ENCODE measurements at regions not wholly inside any gene's neighbourhood (a gene's known extent, or its start where the extent isn't known, plus 50 kb on each side); places are given as distances from the start of the nearest gene placed in this dataset.

GRCh38 chr4:57249083-57249482 is 138.9 kb upstream of the IGFBP7 start:
- TF ChIP-seq, protein P1, sequence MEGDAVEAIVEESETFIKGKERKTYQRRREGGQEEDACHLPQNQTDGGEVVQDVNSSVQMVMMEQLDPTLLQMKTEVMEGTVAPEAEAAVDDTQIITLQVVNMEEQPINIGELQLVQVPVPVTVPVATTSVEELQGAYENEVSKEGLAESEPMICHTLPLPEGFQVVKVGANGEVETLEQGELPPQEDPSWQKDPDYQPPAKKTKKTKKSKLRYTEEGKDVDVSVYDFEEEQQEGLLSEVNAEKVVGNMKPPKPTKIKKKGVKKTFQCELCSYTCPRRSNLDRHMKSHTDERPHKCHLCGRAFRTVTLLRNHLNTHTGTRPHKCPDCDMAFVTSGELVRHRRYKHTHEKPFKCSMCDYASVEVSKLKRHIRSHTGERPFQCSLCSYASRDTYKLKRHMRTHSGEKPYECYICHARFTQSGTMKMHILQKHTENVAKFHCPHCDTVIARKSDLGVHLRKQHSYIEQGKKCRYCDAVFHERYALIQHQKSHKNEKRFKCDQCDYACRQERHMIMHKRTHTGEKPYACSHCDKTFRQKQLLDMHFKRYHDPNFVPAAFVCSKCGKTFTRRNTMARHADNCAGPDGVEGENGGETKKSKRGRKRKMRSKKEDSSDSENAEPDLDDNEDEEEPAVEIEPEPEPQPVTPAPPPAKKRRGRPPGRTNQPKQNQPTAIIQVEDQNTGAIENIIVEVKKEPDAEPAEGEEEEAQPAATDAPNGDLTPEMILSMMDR (IDR thresholded peaks at IDR 0.05) = no peak

GRCh38 chr4:57243076-57243475 is 132.9 kb upstream of the IGFBP7 start:
- no peak for ATAC-seq
- Histone ChIP-seq H3K27me3 (ENCODE audit: insufficient read depth in 3 of 3, low read length in 2 of 3) (no peaks in the 10 kb centered on the region), H3K36me3 (ENCODE audit: insufficient read depth in 1 of 2, low read depth in 1 of 2) (no peaks in the 10 kb centered on the region), H3K9me3 (no peaks in the 10 kb centered on the region), H3K4me3 (no peak overlapping the region), H3K27ac (no peak overlapping the region), H3K4me1 (no peaks in the 10 kb centered on the region)
- intact Hi-C loops (cut with DNase I) = no loop called here
- DNase-seq = no peak
- 27 to 56% (median 30%) methylated on average over 2 of the region's 2 CpGs for WGBS, 3 donors
- TF ChIP-seq, protein P1 (IDR thresholded peaks at IDR 0.05) = no peak

More at GRCh38 chr4:57249083-57249482, 138.9 kb upstream of the IGFBP7 start:
- H3K27me3 ChIP-seq (ENCODE audit: insufficient read depth in 3 of 3, low read length in 2 of 3) = no peaks in the 10 kb centered on the region
- no peaks in the 10 kb centered on the region for H3K36me3 ChIP-seq (ENCODE audit: insufficient read depth in 1 of 2, low read depth in 1 of 2)
- no peak overlapping the region for H3K4me3 ChIP-seq
- no peaks in the 10 kb centered on the region for H3K4me1 ChIP-seq
- H3K9me3 ChIP-seq = no peaks in the 10 kb centered on the region
- no peak for ATAC-seq
- intact Hi-C loops (cut with DNase I) = no loop called here
- DNase-seq = no peak
- H3K27ac ChIP-seq = no peak overlapping the region
- 34 to 56% (median 39%) methylated on average over 1 of the region's 1 CpG for WGBS, 3 donors

GRCh38 chr4:57234252-57234775 is 124.1 kb upstream of the IGFBP7 start:
- no peak overlapping the region for H3K27ac ChIP-seq
- no peak for ATAC-seq
- H3K27me3 ChIP-seq (ENCODE audit: insufficient read depth in 3 of 3, low read length in 2 of 3) = no peaks in the 10 kb centered on the region
- no peak for DNase-seq
- H3K4me1 ChIP-seq = no peaks in the 10 kb centered on the region
- H3K36me3 ChIP-seq (ENCODE audit: insufficient read depth in 1 of 2, low read depth in 1 of 2) = no peaks in the 10 kb centered on the region
- intact Hi-C loops (cut with DNase I) = no loop called here
- WGBS, 3 donors = 71 to 74% (median 73%) methylated on average over 12 of the region's 12 CpGs
- no peaks in the 10 kb centered on the region for H3K9me3 ChIP-seq
- TF ChIP-seq, protein P1 (IDR thresholded peaks at IDR 0.05) = no peak
- no peak overlapping the region for H3K4me3 ChIP-seq

- TF ChIP-seq, protein P1 (IDR thresholded peaks at IDR 0.05) = no peak
- no peaks in the 10 kb centered on the region for H3K27me3 ChIP-seq (ENCODE audit: insufficient read depth in 3 of 3, low read length in 2 of 3)
- no peaks in the 10 kb centered on the region for H3K4me1 ChIP-seq
- no peak overlapping the region for H3K27ac ChIP-seq
- ATAC-seq (no peak), DNase-seq (no peak)
- WGBS, 3 donors = 31 to 56% (median 36%) methylated on average over 4 of the region's 4 CpGs
- no peaks in the 10 kb centered on the region for H3K36me3 ChIP-seq (ENCODE audit: insufficient read depth in 1 of 2, low read depth in 1 of 2)
- intact Hi-C loops (cut with DNase I) = no loop called here
- no peaks in the 10 kb centered on the region for H3K9me3 ChIP-seq
- H3K4me3 ChIP-seq = no peak overlapping the region
Measured at GRCh38 chr4:57233386-57233785, 123.2 kb upstream of the IGFBP7 start.

DNA sequence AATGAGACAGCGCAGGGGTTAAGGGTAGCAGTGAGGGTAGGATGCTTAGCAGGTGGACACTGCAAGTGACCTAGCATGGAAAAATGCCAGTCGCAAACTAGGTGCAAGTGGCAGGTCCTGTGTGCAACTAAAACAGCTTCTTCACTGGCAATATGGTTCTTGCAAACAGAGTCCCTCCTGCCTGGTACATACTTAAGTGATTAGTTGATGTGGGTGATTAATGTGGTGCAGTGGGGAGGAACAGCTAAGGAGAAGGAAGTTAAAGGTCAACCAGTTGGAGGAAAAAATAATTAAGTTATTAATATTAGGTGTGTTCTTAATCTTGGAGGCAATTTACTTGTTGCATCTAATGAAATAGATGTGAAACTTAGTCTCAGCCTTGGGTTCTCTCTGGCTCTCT is 121.6 kb upstream of the IGFBP7 start:
- no peak overlapping the region for H3K4me3 ChIP-seq
- no peak overlapping the region for H3K27ac ChIP-seq
- peaks cover 0 to 2% (median 0%) of the 10 kb centered on the region in 3 donors for H3K27me3 ChIP-seq (ENCODE audit: insufficient read depth in 3 of 3, low read length in 2 of 3)
- no peaks in the 10 kb centered on the region for H3K36me3 ChIP-seq (ENCODE audit: insufficient read depth in 1 of 2, low read depth in 1 of 2)
- no peaks in the 10 kb centered on the region for H3K9me3 ChIP-seq
- WGBS, 3 donors = 91 to 96% (median 95%) methylated on average over 2 of the region's 2 CpGs
- intact Hi-C loops (cut with DNase I) = no loop called here
- TF ChIP-seq, protein P1 (IDR thresholded peaks at IDR 0.05) = no peak
- no peak for ATAC-seq
- DNase-seq = no peak
- H3K4me1 ChIP-seq = no peaks in the 10 kb centered on the region

Data from psoas muscle (tissue), 7 donors.